Myocyte (in vitro differentiated cells): ENCODE measurements at regions not wholly inside any gene's neighbourhood (a gene's known extent, or its start where the extent isn't known, plus 50 kb on each side); places are given as distances from the start of the nearest gene placed in this dataset.

ENCODE experiments used
- DNase-seq: peaks from one replicate; pipeline ENCODE4 v3.0.0-alpha.2; 2012; ENCODE audit warnings: low read depth

DNA sequence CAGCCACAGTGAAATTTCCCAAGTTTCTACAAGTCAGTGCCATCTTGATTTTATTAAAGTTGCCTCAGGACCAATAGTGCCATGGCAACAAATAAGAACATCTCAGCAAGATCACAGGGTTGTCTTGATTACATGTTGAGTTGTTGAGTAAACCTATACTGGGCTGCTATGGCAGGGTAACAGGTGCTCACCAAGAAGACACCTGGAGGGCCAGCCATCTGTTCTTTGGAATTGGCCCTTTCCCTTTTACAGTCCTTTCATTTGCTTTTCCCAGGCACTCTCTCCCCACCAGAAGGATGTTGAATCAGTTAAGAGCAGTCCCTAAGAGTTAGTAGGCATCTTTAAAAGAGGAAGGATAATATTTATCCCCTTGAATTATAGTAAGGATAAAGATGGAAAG is 582.0 kb downstream of the TNS3 start:
- DNase-seq: no peak

DNA sequence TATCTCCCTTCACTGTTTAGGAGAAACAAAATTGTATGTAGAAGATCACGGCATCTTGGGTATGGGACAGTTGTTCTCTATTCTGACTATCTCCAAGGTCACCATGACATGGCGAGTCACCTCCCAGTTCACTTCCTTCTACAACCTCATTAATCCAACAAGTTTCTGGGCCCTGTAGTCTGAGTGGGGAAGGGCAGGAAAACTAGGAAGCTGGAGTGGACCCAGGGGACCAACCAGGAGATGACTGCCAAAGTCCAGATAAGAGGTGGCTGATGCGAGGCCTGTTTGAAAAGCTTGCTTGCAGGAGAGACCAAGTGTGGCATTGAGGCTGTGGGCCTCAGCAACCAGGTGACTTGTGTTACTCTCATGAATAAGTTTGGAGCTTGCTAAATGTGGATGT is 584.9 kb downstream of the TNS3 start:
- DNase-seq: no peak

DNA sequence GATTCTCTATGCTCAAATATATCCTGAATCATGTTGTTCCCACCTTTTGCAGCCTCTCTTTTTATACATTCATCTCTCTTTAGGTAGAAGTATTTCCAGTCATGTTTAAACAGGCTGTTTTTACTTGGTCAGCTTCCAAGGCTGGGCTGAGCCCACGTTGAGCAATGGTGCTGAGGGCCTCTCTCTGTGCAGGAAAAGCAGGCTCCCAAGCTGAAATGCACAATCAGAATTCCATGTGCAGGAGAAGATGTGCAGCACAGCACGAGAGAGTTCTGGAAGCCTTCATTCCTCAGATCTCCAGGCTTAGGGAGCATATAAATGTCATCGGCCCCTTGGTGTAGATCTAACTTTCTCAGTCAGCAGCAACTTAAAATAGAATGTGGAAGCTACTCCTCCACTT is 588.5 kb downstream of the TNS3 start:
- peak; percentile 5 for DNase-seq

DNA sequence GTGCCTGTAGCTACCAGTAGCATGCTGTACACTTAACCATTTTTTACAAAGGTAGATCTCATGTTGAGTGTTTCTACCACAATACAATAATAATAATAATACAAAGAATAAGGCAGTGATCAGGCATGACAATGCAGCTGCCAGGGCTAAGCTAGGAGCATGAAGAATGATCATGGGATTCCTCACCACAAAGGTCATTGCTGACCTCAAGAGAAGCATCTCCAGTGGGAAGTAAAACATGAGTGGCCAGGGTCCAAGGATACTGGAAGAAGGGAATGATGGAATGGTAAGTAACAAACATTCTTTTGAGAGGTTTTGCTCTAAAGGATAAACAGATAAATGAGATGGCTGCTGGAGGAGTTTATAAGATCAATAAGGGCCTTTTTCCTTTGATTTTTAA is 591.1 kb downstream of the TNS3 start:
- peak; percentile 72 for DNase-seq

DNA sequence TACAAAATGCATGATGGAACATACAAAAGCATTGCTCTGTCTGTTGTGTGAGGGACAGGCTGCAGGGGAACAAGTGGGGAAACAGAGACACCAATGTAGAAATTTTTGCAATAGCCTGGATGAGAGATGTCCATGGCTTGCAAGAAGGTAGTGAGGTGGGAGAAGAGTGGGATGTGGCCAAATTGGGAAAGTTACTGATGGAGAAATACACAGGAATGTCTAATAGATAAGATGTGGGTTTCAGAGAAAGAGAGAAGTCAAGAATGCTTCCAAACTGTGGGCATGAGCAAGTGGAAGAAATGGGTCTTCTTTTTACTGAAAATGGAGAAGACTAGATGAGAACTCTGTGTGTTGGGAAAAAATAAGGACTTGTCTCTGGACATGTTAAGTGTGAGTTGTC is 592.7 kb downstream of the TNS3 start:
- DNase-seq: no peak

DNA sequence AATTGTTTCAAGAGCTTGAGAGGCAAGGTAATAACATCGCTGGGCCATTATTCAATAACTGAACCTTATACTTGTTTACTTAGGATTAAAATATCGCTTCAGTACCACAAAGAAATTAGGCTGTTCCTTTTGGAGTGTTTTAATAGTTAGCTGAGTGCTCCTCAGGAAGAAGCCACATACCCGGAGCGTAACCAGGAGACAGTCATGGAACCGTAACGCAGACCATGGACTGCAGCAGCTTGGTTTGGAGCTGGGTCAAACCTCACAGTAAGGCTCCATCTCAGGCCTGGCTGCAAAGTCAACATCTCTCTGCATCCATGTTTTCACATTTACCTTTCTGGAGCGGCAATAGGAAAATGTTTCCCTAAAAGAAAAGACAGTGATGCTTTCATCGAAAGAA is 599.0 kb downstream of the TNS3 start:
- DNase-seq: no peak

DNA sequence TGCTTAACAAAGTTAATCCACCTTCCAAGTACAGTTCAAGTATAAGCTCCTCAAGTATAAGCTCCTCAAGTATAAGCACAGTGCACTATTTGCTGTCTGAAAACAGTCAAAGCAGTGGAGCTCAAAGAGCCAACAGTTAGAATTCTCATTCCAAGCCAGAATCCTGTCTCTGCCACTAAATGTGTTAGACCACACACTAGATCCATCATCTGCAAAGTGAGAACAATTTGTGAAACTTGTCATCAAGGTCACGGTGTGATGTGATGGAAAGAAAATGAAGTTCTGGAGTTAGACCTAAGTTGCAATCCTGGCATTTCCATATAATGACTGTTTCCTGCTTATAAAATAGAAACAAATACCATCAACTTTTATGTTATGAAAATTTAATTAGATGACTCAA is 602.5 kb downstream of the TNS3 start:
- DNase-seq: no peak

DNA sequence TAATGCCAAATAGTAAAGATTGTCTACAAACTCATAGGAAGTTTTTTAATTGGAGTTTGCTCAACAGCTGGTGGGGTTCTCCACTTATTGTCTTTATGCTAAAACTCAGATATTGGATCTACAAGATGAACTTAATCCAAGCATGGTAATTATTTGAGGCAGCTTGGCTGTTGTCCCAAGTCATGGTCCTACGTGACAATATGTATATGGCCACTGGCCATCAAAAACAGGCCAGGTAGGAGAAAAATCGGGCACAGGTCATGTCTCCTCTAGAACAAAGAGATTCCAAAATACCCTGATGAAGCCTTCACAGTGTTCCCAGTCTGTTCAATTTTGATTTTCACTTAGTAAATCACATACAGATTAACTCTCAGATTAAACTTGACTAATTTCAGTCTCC is 606.4 kb downstream of the TNS3 start:
- DNase-seq: no peak

DNA sequence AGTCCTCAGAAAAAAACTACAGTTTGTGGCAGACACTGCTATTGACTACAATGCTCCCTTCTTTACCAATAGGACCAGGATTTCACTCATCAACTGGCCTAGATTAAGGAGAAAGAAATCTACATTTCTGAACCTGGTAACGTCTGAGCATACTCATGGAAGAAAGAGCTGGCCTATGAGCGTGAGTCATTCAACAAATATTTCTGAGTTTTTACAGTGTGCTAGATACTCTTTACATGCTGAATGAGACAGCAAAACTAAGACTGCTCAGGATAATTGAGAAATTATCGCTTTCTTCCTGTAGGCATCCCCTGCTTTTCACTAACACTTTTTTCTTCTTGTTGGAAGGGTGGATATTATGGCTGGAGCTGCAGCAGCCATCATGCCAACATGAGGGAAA is 609.7 kb downstream of the TNS3 start:
- no peak for DNase-seq

DNA sequence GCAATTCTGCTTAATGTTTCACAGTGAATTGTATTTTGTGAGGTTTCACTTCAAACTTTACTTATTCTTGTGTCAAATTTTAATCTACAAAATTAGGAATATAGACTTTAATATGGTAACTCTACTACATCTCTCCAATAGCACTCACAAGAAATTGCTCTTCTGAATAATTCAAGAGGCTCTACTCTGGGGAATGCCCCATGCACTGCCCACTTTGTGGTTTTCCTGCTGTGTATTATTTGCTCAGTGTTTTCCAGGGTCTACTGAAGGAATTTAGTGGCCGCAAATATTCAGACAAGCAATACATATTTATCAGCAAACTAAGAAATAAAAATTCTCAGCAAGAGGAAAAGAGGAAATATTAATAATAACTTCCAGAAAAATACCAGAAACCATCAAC is 611.4 kb downstream of the TNS3 start:
- no peak for DNase-seq

DNA sequence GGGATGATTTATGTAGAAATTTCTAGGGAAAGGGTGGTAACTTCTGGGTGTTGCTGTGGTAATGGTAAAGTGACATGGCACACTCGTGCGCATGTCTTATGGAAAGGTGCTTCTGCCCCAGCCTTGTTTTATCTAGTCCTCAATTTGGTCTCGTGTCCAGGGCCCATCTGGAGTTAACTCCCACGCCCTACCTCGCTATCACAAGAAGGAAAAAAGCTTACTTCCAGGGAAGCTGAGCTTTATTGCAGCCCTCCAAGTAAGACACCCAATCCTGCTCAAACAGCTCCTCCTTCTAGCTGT is 611.8 kb downstream of the TNS3 start:
- DNase-seq: no peak

DNA sequence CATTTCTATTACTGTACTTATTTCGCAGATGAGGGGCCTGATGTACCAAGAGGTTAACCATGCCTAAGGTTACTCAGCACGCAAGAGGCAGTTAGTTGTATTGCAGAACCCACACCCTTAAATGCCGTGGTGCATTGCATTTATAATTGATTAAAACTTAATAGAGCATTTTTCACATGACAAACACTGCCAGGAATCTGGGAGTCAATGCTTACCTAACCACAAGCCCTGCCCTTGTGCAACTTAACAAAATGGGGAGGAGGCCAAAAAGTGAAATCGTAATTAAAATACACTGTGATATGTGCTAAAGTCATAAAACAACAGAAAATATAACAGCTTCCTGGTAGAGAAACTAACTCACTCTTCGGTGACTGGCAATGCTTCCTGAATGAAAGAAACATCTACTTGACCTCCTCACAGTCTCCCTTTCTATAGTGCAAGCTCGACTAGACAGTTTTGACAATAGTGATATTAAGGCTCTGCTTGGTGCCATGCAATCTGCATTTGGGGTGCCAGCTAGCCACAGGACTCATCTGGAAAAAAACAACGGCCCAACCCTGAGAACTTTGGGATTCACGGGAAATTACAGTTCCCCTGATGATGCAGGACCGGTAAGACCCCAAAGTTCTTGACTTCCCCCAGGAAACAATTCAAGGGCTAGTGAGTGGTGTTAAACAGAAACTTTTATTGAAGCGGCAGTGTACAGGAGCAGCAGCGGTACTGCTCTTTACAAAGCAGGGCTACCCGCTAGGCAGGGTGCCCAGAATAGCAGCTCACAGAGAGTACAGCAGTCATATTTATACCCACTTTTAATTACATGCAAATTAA is 612.4 kb downstream of the TNS3 start:
- DNase-seq: no peak

DNA sequence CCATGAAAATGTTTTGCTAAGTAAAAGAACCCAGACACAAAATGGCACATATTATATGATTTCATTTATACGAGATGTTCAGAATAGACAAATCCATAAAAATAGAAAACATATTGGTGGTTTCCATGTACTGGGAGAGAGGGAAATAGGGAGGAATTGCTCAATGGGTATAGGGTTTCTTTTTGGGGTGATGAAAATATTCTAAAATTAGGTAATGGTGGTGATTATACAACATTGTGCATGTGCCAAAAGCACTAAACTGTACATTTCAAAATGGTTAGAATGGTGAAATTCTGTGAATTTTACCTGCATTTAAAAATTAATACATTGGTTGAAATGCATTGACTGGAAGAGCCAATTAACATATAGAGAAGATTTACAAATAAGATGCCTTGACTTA is 613.9 kb downstream of the TNS3 start:
- no peak for DNase-seq

DNA sequence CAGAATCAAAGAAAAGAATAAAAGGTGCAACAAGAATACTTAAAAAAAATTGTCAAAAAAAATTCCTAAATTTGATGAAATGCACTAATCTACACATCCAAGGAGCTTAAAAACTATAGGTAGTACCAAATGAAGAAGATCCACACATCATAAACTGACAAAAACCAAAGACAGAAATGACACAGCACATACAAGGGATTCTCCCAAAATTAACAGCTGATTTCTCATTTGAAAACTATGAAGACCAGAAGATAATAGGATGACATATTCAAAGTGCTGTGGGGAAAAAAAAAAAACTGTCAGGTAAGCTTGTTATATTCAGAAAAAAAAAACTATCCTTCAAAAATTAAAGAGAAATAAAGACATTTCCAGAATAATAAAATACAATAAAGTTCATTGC is 618.2 kb downstream of the TNS3 start:
- no peak for DNase-seq

DNA sequence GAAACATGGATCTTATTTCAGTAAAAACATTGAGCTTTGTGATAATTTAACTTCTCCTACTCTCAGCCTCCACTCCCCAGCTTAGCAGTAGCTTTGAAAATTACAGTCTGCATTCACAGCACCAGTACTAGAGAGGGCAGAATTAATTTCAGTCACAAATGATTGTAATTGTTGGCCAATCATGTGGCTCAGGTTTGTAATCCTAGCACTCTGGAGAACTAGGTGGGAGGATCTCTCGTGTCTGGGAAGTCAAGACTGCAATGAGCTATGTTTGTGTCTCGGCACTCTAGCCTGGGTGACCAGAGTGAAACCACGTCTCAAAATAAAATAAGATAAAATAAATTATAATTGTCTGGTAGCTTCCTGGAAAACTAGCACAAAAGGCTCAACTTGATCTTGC is 620.9 kb downstream of the TNS3 start:
- DNase-seq: peak; percentile 24

DNA sequence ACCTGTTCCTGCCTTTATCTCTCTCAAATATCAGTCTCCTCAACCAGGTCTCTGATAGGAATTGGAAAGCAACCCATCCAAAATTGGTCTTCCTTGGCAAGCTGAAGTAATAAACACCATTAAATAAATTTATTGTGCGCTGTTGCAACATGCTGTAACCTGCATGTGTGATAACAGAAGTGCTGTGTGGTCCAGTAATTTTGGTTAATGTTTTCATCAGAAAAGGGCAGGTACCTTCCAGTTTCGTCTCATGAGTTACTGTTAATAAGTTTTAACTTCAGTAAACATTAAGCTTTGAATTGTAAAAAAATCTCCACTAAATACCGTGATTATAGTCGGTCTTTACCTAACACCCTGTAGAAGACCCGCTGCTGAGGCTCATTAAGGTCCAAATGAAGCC is 624.7 kb downstream of the TNS3 start:
- no peak for DNase-seq

DNA sequence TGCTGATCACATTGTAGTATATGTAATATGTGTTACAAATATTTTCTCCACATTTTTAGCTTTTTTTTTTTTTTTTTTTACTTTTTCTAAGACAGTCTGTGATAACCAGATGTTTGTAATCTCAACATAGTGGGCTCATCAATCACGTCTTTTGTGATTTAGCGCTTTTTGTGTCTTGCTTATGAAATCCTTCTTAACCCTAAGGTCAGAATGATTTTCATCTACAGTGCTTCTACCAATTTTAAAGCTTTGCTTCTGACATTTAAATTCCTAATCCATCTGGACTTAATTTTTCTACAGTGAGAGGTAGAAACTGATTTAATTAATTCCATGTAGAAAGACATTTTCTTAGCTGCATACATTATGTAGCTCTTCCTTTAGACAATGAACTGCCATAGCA is 626.4 kb downstream of the TNS3 start:
- DNase-seq: no peak

DNA sequence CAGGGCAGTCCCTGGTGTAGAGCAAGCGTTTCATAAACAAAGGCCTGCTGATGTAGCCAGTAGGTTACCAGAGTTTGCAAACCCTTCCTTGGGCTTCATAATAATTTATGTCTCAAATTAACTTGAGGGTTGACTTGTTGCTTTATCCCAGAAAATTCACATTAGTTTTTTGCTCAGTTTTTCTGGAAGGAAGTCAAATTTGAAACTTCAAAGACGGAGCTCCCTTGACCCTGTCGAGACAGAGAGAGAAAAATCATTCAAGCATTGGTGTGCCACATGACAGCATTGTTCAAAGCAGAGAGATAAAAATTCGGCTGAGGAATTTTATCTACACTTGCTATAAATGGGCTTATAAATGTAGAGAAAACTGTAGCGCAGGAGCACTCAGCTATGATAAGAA is 627.7 kb downstream of the TNS3 start:
- DNase-seq: no peak

DNA sequence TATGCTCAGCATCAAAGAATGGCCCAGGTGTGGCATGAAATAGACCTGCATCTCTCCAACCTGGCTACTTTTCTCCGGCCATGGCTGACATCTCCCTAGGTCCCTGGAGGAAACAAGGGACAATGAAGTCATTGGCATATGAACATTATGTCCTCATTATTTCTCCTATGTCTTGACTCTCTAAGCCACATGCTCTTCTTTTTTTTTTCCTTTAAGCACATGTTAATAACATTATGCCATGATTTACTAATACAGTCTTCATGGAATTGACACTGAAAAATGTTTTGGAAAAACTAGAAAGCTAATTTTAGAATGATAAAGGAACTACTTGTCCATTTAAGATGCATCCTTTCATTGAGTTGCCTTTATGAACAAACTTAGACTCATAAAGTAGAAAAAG is 628.9 kb downstream of the TNS3 start:
- DNase-seq: no peak

DNA sequence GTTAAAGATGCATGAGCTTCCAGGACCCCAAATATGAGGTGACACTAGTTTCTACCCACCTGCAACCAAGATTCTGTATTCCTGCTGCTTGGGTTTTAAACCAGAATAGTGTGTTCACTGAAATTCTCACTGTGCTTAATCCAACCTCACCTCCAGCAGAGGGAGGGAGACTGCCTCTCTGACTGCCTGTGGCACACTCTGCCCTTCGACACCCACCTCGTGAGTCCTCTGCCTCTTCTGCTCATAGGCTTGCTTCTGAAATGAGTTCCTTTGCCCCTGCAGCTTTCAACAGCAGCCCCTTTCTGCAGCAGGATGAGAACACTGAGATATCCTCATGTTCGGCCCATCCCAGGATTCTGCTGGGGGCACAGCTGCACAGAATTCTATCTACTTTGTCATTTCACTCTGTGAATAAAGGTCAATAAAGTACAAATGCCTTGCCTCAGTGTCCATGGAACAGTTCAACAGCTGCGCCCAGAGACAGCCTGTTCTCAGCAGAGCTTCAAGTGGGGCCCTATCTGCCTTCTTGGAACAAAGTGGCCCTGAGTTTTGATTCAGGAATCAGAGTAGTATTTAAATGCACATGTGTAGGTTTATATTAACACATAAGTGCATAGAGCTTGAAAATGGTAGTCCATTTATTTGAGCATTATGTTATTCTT is 632.5 kb downstream of the TNS3 start:
- DNase-seq: no peak

DNA sequence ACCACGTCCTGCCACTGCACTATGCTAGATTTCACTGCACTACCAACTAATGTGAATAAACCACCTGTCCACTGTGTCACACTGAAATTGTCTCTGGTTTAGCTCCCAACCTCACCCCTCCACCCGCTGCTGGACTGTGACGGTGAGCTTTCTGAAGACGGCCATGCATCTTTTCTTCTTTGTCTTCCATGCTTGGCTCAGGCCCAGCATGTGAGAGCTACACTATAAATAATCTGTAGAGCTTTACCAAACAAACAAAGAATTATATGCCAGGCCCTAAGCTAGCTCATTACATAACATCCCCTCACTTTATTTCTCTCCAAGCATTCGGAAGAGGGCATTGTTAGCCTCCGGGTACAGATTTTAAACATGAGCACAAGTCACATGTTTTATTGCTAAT is 633.2 kb downstream of the TNS3 start:
- no peak for DNase-seq

DNA sequence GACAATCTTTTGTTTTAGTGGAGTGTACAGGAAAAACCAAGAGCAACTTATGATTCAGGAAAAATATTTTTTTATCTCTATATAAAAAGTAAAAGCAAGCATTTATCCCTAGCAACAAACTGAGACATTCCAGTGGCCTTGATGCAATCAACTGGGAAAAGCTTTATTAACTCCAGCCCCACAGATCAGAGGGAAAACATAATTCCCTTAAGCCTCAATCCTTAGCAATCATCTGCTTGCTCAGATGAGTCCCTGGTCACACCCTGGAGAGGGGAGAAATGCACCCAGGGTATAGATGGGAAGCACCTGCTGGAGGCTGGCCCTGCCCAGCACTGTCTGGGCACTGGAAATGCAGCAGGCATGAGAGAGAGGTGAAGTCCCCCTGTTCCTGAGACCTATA is 636.6 kb downstream of the TNS3 start:
- DNase-seq: peak; percentile 53

DNA sequence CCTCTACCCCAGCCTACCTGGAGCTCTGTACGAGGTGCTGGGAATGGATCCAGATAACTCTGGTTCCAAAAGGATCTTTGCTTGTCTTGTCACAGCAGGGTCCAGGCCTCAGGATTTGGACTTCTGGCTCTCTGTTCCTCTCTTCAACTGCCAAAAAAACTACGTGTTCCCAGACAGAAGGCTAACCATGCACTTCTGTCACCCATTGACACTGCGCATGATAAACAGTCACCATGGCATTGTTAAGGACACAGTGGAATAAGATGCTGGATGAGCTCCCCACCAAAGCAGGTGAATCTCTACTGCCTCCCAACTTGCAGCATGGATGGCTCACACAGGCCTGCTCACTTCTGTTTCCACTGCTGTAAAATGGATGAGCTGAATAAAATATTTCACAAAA is 637.9 kb downstream of the TNS3 start:
- no peak for DNase-seq
